Fibroblast of lung (primary cell): ENCODE measurements at regions not wholly inside any gene's neighbourhood (a gene's known extent, or its start where the extent isn't known, plus 50 kb on each side); places are given as distances from the start of the nearest gene placed in this dataset.

Experiments
- CTCF ChIP-seq, 2 donors: IDR thresholded peaks in 1 of 2; conservative IDR thresholded peaks in 1 of 2; 1 replicate in 1 of 2; 2 replicates in 1 of 2; pipeline ENCODE4 v1.5.1; 2011 to 2012; ENCODE audit warnings: low read length in 2 of 2, control low read depth in 1 of 2, inconsistent platforms in 1 of 2, low read depth in 1 of 2, mild to moderate bottlenecking in 1 of 2
- EZH2 ChIP-seq: IDR thresholded peaks from 2 replicates; pipeline ENCODE4 v1.5.1; 2012; ENCODE audit warnings: low read length, control low read depth, mild to moderate bottlenecking; ENCODE audit errors: missing control alignments

- no peak for TF ChIP-seq CTCF (conservative IDR thresholded peaks at IDR 0.05 in 1 of 2, IDR thresholded peaks at IDR 0.05 in 1 of 2; ENCODE audit: low read depth in 1 of 2, low read length in 2 of 2)
- no peak for TF ChIP-seq EZH2
Measured at GRCh38 chr1:222377428-222378088, 170.3 kb downstream of the HHIPL2 start.
